NCI-H345 treated with DMSO at 0.1 percent for 48 hours (cell line): ENCODE measurements at regions not wholly inside any gene's neighbourhood (a gene's known extent, or its start where the extent isn't known, plus 50 kb on each side); places are given as distances from the start of the nearest gene placed in this dataset.

Experiments
- DNase-seq: peaks from one replicate; lab custom pipeline; 2025; ENCODE audit not compliant: unreplicated experiment; lab: John Stamatoyannopoulos, UW

GRCh38 chr18:75158465-75159237 is 50.3 kb downstream of the PTGR3 start:
- no peak for DNase-seq

DNA sequence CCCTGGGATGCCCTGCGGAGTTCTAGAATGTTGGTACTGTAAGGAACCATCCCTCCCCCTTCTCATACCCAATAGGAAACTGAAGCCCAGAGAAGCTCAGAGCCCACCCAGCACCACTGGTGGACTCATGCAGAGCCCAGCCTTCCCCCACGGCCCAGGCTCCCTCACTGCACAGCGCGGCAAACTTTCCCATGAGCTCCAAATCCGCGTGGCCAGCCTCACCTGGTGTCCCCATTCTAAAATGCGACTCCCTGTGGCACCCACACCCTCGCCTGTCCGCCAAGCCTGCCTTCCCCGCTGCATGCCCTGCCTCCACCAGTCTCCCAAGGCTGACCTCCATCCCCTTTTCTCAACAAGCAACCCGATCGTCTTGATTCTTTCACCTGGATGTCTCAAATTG is 51.1 kb downstream of the PTGR3 start:
- no peak for DNase-seq

GRCh38 chr18:75157381-75157780 is 51.6 kb downstream of the PTGR3 start:
- DNase-seq, result no peak

GRCh38 chr18:75156831-75157230 is 52.1 kb downstream of the PTGR3 start:
- DNase-seq, result no peak

DNA sequence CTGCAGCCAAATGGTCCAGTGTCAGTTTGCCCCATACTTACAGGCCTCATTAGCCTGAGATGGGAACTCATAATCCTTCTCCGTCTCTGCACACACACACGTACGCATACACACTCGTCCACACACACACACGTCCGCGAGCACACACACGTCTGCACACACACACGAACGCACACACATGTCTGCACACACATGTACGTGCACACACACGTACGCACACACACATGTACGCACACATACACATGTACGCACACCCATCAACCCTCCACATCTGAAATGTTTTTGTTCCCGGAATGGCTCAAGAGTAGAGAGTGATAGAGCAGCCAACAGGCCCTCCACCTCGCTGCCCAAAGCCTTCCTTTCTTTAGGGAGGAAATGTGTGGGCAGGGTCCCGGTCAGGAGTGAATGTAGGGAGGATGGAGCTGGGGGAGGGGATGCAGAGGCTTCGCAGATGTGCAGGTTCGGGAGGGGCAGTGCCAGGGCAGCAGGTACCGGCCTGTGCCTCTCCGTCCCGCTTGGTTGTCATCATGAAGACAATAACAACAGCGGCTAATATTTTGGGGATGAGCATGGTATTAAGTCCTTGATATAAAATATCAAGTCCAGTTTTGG is 52.7 kb downstream of the PTGR3 start:
- no peak for DNase-seq

- DNase-seq, result no peak
Observed at GRCh38 chr18:75154997-75155396, 53.9 kb downstream of the PTGR3 start.

GRCh38 chr18:75154259-75154658 is 54.7 kb downstream of the PTGR3 start:
- no peak for DNase-seq

DNA sequence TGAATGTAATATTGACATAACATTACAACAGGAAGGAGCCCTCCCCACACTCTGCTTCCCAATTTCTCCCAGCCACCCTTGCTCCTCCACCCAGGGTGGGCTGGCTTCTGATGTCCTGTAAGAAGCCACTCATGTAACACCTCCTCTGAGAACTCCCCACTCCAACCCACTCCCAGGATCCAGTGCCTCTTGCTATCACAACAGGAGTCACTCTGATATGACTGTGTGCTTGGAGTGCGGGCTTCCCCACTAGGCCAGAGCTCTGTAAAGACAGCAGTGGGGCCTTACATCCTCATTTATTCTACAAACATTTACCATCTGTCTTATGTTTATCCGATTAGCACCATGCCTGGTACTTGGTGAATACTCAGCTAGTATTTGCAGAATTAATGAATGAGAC is 65.1 kb downstream of the PTGR3 start:
- DNase-seq, result no peak

DNA sequence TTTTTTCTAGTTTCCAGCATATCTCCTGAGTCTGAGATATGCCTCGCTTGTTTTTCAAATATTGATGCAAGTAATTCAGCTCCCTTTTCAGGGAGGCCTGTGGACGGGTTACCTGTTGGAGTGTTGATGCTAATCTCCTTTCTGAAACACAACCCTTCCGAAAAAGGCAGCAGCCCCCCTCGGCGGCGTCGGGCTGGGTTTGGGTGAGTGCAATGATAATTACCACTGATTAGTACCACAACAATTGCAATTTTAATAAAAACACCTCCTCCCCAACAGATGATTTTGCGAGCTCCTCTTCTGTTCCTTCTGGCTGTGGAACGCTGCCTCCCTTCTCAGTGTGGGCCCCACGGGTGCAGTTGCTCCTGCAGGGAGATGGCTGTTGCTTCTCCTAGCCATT is 66.3 kb downstream of the PTGR3 start:
- DNase-seq, result no peak

DNA sequence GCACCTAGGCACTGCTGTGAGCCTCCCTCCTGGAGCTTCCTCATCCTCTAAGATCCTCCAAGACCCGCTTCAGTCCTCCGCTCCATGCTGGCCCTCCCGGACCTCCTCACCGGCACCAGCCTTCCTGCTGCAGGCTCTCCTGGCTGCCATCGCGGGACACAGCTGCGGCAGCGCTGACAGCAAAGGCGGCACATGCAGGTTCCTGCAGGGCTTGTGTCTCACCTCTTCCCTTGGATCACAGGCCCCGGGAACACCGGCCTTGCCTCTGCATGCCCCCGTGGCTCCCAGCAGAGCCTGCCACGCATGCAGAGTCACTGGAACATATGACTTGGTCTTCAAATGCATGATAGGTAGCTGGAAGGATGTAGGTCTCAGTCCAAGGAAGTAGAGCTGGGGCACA is 67.2 kb downstream of the PTGR3 start:
- DNase-seq, result no peak

GRCh38 chr18:75141166-75141565 is 67.8 kb downstream of the PTGR3 start:
- no peak for DNase-seq

DNA sequence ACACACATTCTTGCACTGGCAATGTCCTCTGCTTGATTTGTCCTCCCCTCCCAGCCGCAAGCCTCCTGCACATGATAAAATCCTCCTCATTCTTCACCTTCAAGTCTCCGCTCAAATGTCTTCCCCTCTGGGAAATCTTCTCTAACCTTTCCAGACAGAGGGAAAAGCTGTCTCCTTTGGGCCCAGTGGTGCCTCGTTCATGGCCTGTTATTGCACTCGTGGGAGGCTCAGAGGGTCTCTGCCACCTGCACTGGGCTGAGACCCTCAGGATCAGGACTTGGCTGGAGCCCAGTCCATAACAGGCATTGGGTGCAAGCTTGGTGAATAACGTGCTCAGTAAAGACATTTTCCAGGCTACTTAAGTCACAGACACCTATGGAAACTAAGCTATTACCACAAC is 68.6 kb downstream of the PTGR3 start:
- DNase-seq, result no peak

- peak; percentile 22 for DNase-seq
Observed at GRCh38 chr18:75139226-75139911, 69.6 kb downstream of the PTGR3 start.

- no peak for DNase-seq
Observed at GRCh38 chr18:75137346-75137877, 71.5 kb downstream of the PTGR3 start.

GRCh38 chr18:75135158-75135725 is 73.7 kb downstream of the PTGR3 start:
- no peak for DNase-seq

GRCh38 chr18:75134611-75134975 is 74.3 kb downstream of the PTGR3 start:
- DNase-seq, result no peak

GRCh38 chr18:75133721-75134610 is 75.0 kb downstream of the PTGR3 start:
- DNase-seq, result no peak

- no peak for DNase-seq
Observed at GRCh38 chr18:75132931-75133525, 75.9 kb downstream of the PTGR3 start.

- no peak for DNase-seq
Observed at GRCh38 chr18:75132098-75132870, 76.7 kb downstream of the PTGR3 start.
